ENCODE measurements at regions not wholly inside any gene's neighbourhood (a gene's known extent, or its start where the extent isn't known, plus 50 kb on each side); places are given as distances from the start of the nearest gene placed in this dataset.
"Not testable (repeated sequence)": the region's sequence is repeated elsewhere in the genome, so short reads cannot be mapped to it uniquely, and the experiment has no call there.

DNA sequence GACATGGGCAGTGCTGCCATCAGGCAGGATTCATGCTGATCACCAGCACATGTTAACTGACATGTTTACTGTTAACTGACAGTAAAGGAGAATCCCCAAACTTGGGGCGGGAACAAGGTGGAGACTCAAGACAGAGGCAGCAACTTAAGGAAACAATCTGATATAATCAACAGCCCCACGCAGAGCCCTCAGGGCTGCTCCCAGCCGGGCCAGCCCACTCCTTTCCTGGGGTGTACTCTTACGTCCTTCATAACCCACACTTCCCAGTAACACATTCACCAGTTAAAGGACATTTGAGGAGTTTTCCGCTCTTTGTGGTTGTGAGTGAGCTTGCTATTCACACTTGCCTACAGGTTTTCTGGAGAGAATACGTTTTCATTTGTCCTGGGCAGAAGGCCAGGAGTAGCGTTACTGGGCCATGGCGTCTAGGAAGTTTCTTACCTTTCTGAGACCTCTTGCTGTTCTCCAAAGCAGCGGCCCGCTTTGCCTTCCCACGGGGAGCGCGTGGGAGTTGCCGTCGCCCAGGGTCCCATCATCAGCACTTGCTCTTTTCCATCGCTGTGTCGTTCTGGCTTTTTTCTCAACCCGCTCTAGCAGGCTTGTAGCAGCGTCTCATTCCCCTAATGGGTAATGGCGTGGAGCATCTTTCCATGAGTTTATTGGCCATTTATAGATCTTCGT, 56.4 kb downstream of the FOXF2 start:
- Histone ChIP-seq H3K4me2 (ENCODE audit: low read length) (no peak overlapping the region), H2AFZ (no peak overlapping the region), H3K27me3 (ENCODE audit: control insufficient read depth, insufficient read depth, low read length) (no peaks in the 10 kb centered on the region), H3K9me3 (ENCODE audit: control insufficient read depth, low read length) (no peaks in the 10 kb centered on the region), H3K4me3 (ENCODE audit: low read depth, low read length) (no peak overlapping the region), H3K4me1 (no peaks in the 10 kb centered on the region), H3K27ac (no peak overlapping the region), H3K36me3 (ENCODE audit: control insufficient read depth, insufficient read depth, low read length) (no peaks in the 10 kb centered on the region), H3K9ac (no peak overlapping the region), H3K79me2 (no peaks in the 10 kb centered on the region)
- TF ChIP-seq, protein P1, sequence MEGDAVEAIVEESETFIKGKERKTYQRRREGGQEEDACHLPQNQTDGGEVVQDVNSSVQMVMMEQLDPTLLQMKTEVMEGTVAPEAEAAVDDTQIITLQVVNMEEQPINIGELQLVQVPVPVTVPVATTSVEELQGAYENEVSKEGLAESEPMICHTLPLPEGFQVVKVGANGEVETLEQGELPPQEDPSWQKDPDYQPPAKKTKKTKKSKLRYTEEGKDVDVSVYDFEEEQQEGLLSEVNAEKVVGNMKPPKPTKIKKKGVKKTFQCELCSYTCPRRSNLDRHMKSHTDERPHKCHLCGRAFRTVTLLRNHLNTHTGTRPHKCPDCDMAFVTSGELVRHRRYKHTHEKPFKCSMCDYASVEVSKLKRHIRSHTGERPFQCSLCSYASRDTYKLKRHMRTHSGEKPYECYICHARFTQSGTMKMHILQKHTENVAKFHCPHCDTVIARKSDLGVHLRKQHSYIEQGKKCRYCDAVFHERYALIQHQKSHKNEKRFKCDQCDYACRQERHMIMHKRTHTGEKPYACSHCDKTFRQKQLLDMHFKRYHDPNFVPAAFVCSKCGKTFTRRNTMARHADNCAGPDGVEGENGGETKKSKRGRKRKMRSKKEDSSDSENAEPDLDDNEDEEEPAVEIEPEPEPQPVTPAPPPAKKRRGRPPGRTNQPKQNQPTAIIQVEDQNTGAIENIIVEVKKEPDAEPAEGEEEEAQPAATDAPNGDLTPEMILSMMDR (IDR thresholded peaks at IDR 0.05), result no peak

DNA sequence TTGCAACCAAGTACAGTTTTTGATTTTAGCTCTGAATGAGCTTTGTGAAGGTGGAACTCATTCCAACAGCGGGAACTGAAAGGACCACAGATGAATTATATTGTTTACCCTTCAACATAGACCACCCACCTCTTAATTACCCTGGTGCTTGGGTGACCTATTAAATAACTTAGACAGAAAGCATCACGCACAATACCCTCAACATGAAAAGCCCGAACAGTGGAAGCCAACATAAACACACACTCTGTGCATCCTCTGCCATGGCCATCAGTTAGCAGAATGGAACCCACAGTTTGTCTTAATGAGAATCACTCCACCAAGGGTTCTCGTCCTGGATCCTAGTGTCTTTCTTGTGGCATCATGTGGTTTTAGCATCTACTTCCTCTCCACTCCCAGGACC, 60.5 kb downstream of the FOXF2 start:
- H3K4me1 ChIP-seq, result no peaks in the 10 kb centered on the region
- TF ChIP-seq, protein P1 (IDR thresholded peaks at IDR 0.05), result no peak

DNA sequence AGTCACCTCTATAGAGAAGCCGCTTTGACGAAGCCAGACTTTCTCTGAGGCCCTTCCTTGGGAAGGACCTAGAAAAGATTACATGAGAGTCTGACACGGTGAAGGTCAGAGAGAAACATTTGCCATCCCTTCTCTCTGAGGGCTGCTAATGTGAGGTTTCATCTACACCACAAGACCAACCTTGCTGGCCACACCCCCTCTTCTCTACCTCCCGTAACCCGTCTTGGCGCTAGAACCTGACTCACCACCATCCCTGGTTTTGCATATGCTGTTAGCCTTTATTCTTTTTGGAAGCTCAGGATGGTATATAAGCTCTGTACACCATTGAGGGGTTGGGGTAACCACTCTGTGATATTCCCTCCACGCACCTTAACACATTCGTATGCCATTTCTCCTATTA, 63.6 kb downstream of the FOXF2 start:
- H3K9ac ChIP-seq, result no peak overlapping the region
- H3K9me3 ChIP-seq (ENCODE audit: control insufficient read depth, low read length), result no peaks in the 10 kb centered on the region
- H3K27me3 ChIP-seq (ENCODE audit: control insufficient read depth, insufficient read depth, low read length), result no peaks in the 10 kb centered on the region
- no peaks in the 10 kb centered on the region for H3K36me3 ChIP-seq (ENCODE audit: control insufficient read depth, insufficient read depth, low read length)
- no peak overlapping the region for H3K4me2 ChIP-seq (ENCODE audit: low read length)
- H3K4me1 ChIP-seq, result no peaks in the 10 kb centered on the region
- H3K27ac ChIP-seq, result no peak overlapping the region
- no peak overlapping the region for H3K4me3 ChIP-seq (ENCODE audit: low read depth, low read length)
- TF ChIP-seq, protein P1 (IDR thresholded peaks at IDR 0.05), result no peak
- no peak overlapping the region for H2AFZ ChIP-seq
- H3K79me2 ChIP-seq, result no peaks in the 10 kb centered on the region

More for the DNA sequence above, 60.5 kb downstream of the FOXF2 start:
- Histone ChIP-seq H2AFZ (no peak overlapping the region), H3K27ac (no peak overlapping the region), H3K27me3 (ENCODE audit: control insufficient read depth, insufficient read depth, low read length) (no peaks in the 10 kb centered on the region), H3K36me3 (ENCODE audit: control insufficient read depth, insufficient read depth, low read length) (no peaks in the 10 kb centered on the region), H3K4me2 (ENCODE audit: low read length) (no peak overlapping the region), H3K9me3 (ENCODE audit: control insufficient read depth, low read length) (no peaks in the 10 kb centered on the region), H3K4me3 (ENCODE audit: low read depth, low read length) (no peak overlapping the region), H3K9ac (no peak overlapping the region), H3K79me2 (no peaks in the 10 kb centered on the region)

DNA sequence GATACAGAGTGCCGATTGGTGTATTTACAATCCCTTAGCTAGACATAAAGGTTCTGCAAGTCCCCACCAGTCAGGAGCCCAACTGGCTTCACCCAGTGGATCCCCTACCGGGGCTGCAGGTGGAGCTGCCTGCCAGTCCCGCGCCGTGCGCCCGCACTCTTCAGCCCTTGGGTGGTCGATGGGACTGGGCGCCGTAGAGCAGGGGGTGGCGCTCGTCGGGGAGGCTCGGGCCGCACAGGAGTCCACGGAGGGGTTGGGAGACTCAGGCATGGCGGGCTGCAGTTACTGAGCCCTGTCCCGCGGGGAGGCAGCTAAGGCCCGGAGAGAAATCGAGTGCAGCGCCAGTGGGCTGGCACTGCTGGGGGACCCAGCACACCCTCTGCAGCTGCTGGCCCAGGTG, 67.4 kb downstream of the FOXF2 start:
- H3K27ac ChIP-seq; H3K79me2 ChIP-seq; H3K4me1 ChIP-seq; H3K9ac ChIP-seq; H3K4me2 ChIP-seq (ENCODE audit: low read length); H3K27me3 ChIP-seq (ENCODE audit: control insufficient read depth, insufficient read depth, low read length); H3K4me3 ChIP-seq (ENCODE audit: low read depth, low read length); H2AFZ ChIP-seq; H3K36me3 ChIP-seq (ENCODE audit: control insufficient read depth, insufficient read depth, low read length); H3K9me3 ChIP-seq (ENCODE audit: control insufficient read depth, low read length): not testable (repeated sequence)

DNA sequence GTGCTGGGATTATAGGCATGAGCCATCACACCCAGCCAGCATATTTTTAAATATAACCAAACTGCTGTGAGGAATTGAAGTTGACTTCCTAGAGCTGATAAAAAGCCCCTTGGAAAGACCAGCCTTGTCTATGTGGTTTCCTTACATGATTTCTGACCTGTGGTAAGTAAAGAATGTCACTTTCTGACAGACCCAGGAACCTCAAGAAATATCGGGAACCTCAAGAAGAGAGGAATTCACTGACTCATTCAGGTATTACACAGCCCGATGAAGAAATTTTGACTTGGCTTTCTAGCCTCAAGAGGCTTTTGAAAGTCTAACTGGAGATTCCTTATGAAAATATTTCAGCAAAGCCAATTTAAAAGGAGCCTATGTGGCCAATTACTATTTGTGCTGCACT, 71.8 kb downstream of the FOXF2 start:
- Histone ChIP-seq H3K36me3 (ENCODE audit: control insufficient read depth, insufficient read depth, low read length) (no peaks in the 10 kb centered on the region), H3K27ac (no peak overlapping the region), H3K4me1 (no peaks in the 10 kb centered on the region), H3K4me2 (ENCODE audit: low read length) (no peak overlapping the region), H3K4me3 (ENCODE audit: low read depth, low read length) (no peak overlapping the region), H3K9me3 (ENCODE audit: control insufficient read depth, low read length) (no peaks in the 10 kb centered on the region), H3K79me2 (no peaks in the 10 kb centered on the region), H3K27me3 (ENCODE audit: control insufficient read depth, insufficient read depth, low read length) (no peaks in the 10 kb centered on the region), H3K9ac (no peak overlapping the region), H2AFZ (no peak overlapping the region)
- TF ChIP-seq, protein P1 (IDR thresholded peaks at IDR 0.05), result no peak

All from parathyroid adenoma (tissue), 2 donors.